Astrocyte (in vitro differentiated cells and primary cell): ENCODE measurements at regions not wholly inside any gene's neighbourhood (a gene's known extent, or its start where the extent isn't known, plus 50 kb on each side); places are given as distances from the start of the nearest gene placed in this dataset.

Source experiments
- EZH2 ChIP-seq: IDR thresholded peaks from 2 replicates; pipeline ENCODE4 v1.6.1; 2012; ENCODE audit warnings: mild to moderate bottlenecking, low read length, inconsistent platforms; ENCODE audit not compliant: insufficient read depth
- TF ChIP-seq, protein P1 (sequence below): IDR thresholded peaks from 2 replicates; pipeline ENCODE4 v1.5.1; 2011; ENCODE audit warnings: low read depth, mild to moderate bottlenecking, inconsistent platforms, low read length, moderate library complexity; ENCODE audit not compliant: insufficient read depth

DNA sequence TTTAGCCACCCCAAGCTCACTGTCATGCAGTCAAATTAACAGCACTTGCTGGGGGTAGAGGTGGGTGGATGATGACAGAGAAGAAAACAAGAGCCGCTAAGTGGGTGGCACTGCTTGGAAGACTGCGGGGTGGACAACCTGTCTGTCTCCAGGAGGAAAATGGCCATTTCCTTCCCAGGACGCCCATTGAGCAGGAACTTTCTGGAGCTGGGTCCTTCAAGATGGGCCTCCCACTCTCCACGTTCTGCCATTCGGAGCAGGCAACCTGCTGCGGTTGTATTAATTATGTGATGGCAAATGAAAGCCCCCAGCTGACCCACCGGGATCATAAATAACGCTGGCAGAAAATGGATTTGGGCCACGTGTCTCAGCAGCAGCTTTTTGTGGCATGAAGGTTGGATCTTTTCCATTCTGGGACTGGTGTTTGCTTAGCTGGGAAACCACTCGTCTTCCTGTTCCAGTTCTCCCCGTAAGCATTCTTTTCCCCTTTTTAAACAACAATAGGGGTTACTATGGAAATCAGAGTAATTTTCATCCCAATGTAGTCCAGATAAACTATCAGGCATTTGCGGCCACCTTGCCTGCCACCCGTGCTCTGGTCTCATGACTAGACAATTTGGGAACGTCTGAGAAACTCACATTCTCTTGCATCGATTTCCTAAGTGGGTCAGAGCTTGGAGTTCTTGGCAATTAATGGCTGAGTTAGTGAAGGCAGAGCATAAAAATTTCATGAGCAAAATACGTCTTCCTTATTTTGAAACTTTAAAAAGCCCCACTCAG, 215.5 kb downstream of the ANKRD60 start:
- TF ChIP-seq, protein P1, sequence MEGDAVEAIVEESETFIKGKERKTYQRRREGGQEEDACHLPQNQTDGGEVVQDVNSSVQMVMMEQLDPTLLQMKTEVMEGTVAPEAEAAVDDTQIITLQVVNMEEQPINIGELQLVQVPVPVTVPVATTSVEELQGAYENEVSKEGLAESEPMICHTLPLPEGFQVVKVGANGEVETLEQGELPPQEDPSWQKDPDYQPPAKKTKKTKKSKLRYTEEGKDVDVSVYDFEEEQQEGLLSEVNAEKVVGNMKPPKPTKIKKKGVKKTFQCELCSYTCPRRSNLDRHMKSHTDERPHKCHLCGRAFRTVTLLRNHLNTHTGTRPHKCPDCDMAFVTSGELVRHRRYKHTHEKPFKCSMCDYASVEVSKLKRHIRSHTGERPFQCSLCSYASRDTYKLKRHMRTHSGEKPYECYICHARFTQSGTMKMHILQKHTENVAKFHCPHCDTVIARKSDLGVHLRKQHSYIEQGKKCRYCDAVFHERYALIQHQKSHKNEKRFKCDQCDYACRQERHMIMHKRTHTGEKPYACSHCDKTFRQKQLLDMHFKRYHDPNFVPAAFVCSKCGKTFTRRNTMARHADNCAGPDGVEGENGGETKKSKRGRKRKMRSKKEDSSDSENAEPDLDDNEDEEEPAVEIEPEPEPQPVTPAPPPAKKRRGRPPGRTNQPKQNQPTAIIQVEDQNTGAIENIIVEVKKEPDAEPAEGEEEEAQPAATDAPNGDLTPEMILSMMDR: no peak
- TF ChIP-seq EZH2: no peak
